22Rv1 (cell line): ENCODE measurements at regions not wholly inside any gene's neighbourhood (a gene's known extent, or its start where the extent isn't known, plus 50 kb on each side); places are given as distances from the start of the nearest gene placed in this dataset.

Experiments used
- ZFX ChIP-seq: fragments of 450-650 bp; IDR thresholded peaks from 2 replicates; pipeline ENCODE4 v1.6.1; 2017; ENCODE audit warnings: antibody characterized with exemption, borderline replicate concordance
- TF ChIP-seq, protein P1 (sequence below): fragments of 450-650 bp; IDR thresholded peaks from 2 replicates; pipeline ENCODE4 v1.5.1; 2017; ENCODE audit warnings: mild to moderate bottlenecking

DNA sequence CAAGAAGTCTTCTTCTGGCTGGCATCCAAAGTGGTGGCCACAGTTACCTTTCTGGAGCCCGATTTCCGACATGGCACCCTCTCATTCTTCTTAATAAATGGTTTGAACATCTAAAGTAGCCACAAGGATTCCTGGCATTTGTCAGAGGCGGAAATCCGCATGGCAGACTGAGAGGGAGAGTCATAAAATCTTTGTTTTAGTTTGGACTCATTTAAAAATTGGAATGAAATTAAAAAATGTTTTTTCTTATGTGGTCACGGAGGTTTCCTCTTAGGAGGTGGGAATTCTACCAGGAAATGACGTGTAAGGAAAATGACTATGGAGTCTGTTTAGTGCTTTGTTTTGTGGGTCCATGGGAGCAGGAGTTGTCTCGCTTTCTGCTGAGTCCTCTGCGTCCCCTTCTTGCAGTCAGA lies 133.0 kb upstream of the PTCH1 start:
- TF ChIP-seq, protein P1, sequence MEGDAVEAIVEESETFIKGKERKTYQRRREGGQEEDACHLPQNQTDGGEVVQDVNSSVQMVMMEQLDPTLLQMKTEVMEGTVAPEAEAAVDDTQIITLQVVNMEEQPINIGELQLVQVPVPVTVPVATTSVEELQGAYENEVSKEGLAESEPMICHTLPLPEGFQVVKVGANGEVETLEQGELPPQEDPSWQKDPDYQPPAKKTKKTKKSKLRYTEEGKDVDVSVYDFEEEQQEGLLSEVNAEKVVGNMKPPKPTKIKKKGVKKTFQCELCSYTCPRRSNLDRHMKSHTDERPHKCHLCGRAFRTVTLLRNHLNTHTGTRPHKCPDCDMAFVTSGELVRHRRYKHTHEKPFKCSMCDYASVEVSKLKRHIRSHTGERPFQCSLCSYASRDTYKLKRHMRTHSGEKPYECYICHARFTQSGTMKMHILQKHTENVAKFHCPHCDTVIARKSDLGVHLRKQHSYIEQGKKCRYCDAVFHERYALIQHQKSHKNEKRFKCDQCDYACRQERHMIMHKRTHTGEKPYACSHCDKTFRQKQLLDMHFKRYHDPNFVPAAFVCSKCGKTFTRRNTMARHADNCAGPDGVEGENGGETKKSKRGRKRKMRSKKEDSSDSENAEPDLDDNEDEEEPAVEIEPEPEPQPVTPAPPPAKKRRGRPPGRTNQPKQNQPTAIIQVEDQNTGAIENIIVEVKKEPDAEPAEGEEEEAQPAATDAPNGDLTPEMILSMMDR: no peak
- no peak for TF ChIP-seq ZFX
